Right ventricle myocardium inferior (tissue), 1 donor: ENCODE measurements at regions not wholly inside any gene's neighbourhood (a gene's known extent, or its start where the extent isn't known, plus 50 kb on each side); places are given as distances from the start of the nearest gene placed in this dataset.

Experiments used
- ATAC-seq: fragments of 200-7000 bp; cut with Tn5 transposase; one replicate; pipeline ENCODE4 v1.9.1; 2020; ENCODE audit warnings: mild to moderate bottlenecking, moderate library complexity
- DNase-seq: peaks from one replicate; pipeline ENCODE4 v3.0.0; 2021; ENCODE audit errors: missing footprints
- intact Hi-C: fragments of 100-400 bp; cut with DNase I; formaldehyde crosslinking; loops from one replicate; pipeline ENCODE4 v1.11.0; 2022
- donor health status: DM: no; HTN: yes; CAD: no; lungs with severe emphysema.

DNA sequence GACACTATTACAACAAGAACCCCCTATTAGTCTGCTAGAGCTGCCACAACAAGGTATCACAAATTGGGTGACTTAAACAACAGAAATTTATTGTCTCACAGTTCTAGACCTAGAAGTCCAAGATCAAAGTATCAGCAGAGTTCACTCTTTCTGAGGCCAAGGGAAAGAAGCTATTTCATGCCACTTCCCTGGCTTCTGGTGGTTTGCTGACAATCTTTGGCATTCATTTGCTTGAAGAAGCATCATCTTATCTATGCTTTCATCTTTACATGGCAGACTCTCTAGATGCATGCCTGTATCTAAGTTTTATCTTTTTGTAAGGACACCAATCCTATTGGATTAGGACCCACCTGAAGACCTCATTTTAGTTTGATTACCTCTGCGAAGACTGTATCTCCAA is 296.8 kb upstream of the MARCKS start:
- ATAC-seq, result no peak
- intact Hi-C loops, result no loop called here

GRCh38 chr6:113560908-113561307 is 296.2 kb upstream of the MARCKS start:
- DNase-seq (no peak), ATAC-seq (no peak)
- intact Hi-C loops, result no loop called here

More for the DNA sequence above, 296.8 kb upstream of the MARCKS start:
- no peak for DNase-seq

GRCh38 chr6:113562248-113562647 is 294.9 kb upstream of the MARCKS start:
- no peak for ATAC-seq
- DNase-seq, result no peak
- intact Hi-C loops, result no loop called here

DNA sequence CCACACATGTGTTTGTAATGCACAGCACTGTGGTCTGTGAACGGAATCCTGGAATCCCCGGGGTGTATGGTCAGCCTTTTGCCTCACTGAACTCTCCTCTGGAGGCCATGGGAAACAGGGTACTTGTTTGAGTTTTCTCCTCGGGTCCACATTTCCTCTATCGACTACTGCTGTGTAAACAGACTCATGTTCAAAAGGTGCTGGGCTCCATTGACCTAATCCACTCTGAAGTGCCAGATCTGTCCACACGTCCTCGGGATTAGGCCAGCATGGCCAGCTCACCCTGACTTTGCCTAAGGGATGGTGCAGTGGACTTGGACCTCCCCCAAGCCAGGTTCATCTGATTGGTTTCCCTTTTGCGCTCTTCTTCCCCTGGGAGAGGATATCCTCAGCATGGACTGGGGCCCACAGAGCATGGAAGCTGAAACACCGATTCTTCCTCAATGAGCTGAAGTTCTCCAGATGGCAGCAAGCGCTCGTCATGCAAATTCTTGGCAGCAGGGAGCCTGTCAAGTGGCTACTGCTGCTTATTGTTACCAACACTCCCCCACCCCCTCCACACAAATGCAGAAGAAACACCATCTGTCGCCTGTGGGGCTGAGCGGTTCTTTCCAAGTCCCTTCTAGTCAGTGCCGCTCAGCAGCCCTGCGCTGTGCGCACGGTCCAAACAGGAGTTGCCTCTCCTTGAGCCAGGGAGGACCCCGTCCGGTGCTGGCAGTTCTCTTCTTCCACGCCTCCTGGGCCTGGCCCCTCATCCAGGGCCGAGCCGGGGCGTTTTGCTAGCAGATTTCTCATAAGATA is 292.6 kb upstream of the MARCKS start:
- peak; percentile 99 for ATAC-seq
- intact Hi-C loops, result loop anchor here (2.0 kb wide), 2 partner anchors 168 to 294 kb away; no protein-coding TSS in a partner anchor
- peak; percentile 90 for DNase-seq

DNA sequence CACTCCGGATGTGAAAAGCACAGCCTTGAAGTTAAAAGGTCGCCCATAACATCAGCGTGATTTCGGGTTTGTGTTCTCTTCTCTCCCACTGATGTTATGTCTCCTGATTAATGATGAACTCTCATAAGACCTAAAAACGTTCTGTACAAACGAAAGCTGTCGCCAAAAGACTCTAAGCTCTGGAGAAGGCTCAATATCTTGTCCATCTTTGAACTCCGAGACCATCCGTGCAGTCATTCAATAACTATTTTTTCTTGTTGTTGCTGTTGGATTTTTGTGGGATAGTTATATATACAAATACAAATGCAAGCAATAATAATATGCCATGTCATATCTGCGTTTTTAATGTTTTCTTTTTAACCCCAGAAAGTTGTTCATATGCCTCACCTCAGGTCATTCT is 291.8 kb upstream of the MARCKS start:
- no peak for DNase-seq
- intact Hi-C loops, result loop anchor here (2.0 kb wide), 2 partner anchors 167 to 293 kb away; no protein-coding TSS in a partner anchor
- ATAC-seq, result no peak

GRCh38 chr6:113570161-113570560 is 287.0 kb upstream of the MARCKS start:
- no peak for ATAC-seq
- intact Hi-C loops, result no loop called here

DNA sequence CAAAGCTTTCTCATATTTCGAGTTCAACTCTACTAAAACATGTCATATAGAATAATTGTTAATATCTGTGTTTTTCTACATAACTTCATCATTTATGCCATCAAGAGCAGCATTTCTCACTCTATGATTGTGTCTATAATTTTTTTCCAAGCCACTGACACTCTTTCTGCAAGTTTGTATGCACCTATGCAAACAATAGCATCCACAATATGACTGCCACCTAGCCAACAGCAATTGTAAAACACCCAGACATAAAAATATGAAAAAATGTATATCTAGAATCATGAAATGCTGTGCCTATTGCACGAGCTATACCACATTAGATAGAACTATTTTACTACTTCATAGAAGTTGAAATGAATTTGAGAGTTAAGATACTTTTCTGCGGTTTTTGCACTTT is 286.5 kb upstream of the MARCKS start:
- intact Hi-C loops, result no loop called here
- ATAC-seq (no peak), DNase-seq (no peak)

More at GRCh38 chr6:113570161-113570560, 287.0 kb upstream of the MARCKS start:
- DNase-seq, result no peak

GRCh38 chr6:113574147-113574546 is 283.0 kb upstream of the MARCKS start:
- DNase-seq, result no peak
- no peak for ATAC-seq
- intact Hi-C loops, result no loop called here

DNA sequence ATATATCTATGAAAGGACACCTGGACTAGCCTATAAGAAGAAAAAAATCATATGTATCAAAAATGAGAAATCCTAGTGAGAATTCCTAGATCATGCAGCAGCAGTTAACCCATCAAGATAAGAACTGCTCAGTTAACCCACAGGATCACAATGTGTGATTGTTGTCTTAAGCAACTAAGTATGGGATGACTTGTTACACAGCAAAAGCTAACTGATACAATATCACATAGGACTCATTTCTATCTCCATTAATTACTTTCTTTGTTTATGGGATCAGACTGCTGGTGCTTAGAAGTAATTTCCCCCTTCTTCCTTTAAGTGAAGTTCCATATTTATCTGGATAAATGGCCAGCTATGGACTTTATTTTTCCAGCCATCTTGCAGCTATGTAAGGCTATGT is 280.8 kb upstream of the MARCKS start:
- intact Hi-C loops, result no loop called here
- ATAC-seq (no peak), DNase-seq (no peak)

- ATAC-seq, result no peak
- intact Hi-C loops, result no loop called here
Observed at GRCh38 chr6:113578691-113579090, 278.5 kb upstream of the MARCKS start.

DNA sequence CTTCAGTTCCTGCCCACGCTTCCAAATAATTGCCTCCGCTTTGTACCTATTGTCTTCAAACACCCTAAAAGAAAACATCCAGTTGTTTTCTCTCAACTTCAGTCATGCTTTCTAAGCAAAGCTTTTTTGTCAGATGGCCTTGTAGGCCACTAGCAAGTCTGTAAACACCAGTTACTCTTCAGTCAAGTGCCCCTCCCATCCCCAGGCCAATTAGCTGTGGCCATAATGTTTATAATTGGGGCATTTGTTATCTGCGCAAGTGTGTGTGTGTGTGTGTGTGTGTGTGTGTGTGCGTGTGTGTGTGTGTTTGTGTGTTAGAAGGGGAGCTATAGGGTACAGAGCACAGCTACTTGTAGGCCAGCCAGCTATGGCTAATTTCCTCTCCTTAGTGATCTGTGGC is 272.4 kb upstream of the MARCKS start:
- intact Hi-C loops, result no loop called here
- DNase-seq, result no peak
- ATAC-seq, result no peak

More at GRCh38 chr6:113578691-113579090, 278.5 kb upstream of the MARCKS start:
- no peak for DNase-seq

- intact Hi-C loops, result no loop called here
Observed at GRCh38 chr6:113585246-113585645, 271.9 kb upstream of the MARCKS start.

DNA sequence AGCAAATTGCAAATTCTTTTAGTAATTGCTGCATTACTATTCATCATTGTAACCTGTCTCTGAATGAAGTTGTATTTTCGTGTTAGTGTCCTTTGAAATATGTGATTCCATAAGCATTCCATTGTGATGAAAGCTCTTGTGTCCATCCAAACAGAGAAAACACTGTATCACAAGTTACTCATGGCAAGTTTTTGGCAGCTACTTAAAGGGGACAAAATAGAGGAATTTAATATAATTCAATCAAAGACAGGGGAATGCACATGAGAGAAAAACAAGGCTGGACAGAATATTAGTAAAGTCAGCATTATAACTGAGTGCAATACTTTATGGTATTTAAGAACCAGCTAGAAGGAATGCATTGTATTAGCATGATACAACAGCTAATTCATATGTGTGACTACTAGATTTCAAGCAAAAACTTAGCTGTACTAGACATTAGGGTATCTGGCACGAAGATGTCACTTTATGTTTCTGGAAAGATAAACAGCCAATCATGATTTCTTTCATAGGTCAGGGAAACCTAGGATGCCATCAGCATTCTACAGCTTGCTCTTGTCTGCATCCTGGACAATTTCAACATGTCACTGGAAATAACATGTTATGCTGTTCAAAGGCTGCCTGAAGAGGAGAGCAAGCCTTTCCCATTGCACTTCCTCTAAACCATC is 270.6 kb upstream of the MARCKS start:
- DNase-seq, result no peak
- no peak for ATAC-seq
- intact Hi-C loops, result no loop called here

More at GRCh38 chr6:113585246-113585645, 271.9 kb upstream of the MARCKS start:
- DNase-seq (no peak), ATAC-seq (no peak)

GRCh38 chr6:113587078-113587699 is 270.0 kb upstream of the MARCKS start:
- ATAC-seq (no peak), DNase-seq (no peak)
- intact Hi-C loops, result no loop called here

GRCh38 chr6:113588646-113589045 is 268.5 kb upstream of the MARCKS start:
- DNase-seq (no peak), ATAC-seq (no peak)
- intact Hi-C loops, result no loop called here

GRCh38 chr6:113591896-113592827 is 265.0 kb upstream of the MARCKS start:
- intact Hi-C loops, result no loop called here
- no peak for ATAC-seq
- no peak for DNase-seq

DNA sequence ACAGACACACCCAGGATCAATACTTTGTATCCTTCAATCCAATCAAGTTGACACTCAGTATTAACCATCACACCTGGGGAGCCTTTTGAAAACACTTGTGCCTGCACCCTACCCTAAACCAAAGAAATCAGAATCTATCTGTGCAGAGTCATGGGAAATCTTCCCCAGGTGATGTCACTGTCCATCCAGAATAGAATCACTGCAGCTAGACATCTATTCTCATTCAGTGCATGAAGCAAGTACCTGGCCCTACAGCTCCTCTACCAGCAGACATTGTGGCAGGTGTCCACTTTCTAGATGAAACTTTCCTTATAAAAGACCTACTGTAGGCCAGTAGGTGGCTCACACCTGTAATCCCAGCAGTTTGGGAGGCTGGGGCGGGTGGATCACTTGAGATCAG is 262.4 kb upstream of the MARCKS start:
- DNase-seq (no peak), ATAC-seq (no peak)
- intact Hi-C loops, result no loop called here

DNA sequence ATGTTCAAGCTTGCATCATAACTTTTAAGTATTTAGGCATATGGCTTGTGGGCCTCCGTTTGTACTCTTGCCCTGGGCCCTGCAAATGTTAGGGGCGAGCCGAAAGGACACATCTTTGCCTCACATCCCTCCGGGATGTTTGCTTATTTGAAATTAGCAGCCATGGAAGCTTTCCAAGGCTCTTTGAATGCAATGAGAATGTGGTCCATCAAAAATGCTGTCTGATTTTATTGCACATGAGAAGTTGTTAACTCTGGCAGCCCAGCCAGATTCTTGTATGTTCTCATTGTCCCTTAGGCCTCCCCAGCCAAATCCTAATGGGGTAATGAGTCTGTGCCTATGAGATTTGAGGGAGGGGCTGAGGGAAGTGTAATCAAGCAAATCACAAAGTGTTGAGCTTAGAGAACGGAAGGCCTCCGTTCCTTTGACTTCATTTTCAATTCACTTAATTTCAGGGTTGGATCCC is 261.2 kb upstream of the MARCKS start:
- DNase-seq, result no peak
- intact Hi-C loops, result no loop called here
- peak; percentile 80 for ATAC-seq
